ACHN (cell line): ENCODE measurements at regions not wholly inside any gene's neighbourhood (a gene's known extent, or its start where the extent isn't known, plus 50 kb on each side); places are given as distances from the start of the nearest gene placed in this dataset.
A peak's percentile ranks its signal among the peaks of the same experiment; 100 is the strongest.

Experiments
- DNase-seq: peaks from one replicate; pipeline ENCODE4 v3.0.0-alpha.2; 2015
- in situ Hi-C: cut with HindIII; loops from 2 replicates; pipeline ENCODE4 v1.10.0; 2017; ENCODE audit warnings: low sequenced_read_pairs, low pct_ligation_motif_present, low pct_unique_long_range_greater_than_20kb

DNA sequence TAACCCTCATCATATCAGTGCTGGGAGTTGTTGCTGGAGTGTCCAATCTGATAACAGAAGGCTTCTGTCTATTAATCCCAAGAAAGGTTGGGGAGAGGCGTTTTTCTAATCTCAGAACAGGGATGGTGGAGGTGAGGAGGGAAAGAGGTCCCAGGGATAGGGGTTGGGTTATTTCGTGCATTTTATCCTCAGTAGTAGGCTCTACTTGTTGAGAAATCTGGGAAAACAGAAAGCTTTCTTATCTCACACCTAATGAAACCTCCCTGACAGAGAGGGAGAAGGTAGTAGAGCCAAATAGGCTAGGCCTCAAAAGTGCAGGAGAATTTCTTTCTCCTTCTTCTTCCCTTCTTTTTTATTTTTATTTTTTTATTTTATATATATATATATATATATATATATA is 281.8 kb upstream of the MAP3K7 start:
- DNase-seq = no peak
- in situ Hi-C loops = no loop called here

DNA sequence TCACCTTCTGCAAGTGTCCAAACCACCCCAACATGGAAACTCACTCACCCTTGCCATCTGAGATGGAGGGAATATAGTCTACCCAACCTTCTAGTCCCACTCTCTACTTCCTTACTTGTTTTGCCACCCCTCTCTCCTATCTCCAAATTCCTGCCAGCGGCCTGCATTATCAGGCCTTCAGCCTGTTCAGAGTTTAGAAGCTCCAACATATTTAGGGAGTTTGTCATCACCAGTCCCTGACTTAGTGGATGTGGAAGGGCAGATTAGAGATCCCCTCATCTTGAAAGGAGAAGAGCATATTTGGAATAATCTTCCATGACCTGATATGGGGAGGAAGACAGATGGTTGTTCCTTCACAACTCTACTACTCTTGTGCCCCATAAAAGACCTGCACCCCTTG is 281.4 kb upstream of the MAP3K7 start:
- no peak for DNase-seq
- in situ Hi-C loops = no loop called here

DNA sequence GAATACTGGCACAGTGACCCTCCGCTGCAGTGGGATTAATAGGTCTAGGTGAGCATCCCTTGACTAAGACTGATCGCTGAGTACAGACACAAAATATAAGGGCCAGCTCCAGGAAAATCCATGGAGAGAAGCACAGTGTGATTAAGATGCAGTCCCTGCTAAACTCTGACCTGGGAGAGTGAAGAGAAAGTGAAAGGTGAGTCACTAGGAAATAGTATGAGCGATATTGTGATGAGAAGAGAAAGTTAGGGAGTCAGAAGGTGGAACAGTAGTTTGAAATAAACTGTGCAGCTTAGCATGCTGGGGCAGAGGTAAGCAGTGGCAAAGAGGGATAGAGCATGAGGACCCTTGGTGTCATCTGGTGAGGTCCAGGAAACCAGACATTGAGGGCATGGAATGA is 278.6 kb upstream of the MAP3K7 start:
- DNase-seq = no peak
- in situ Hi-C loops = no loop called here

DNA sequence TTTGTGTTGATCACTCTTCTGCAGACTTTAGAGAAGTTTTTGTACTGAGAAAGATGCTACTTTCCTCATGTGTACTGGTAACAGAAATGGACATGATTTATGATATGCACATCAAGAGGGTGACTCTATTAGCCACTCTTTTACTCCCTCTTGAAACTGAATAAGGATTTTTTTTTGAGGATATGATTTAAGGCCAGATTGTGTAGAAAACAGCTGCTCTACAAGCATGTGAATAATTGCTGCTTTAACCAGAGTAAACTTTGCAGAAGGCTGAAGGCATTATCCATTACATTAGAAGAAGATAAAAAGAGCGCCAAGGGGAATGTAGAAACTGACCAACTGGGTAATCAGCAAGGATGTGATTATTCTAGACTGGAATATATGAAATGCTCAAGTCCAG is 276.2 kb upstream of the MAP3K7 start:
- no peak for DNase-seq
- in situ Hi-C loops = no loop called here

DNA sequence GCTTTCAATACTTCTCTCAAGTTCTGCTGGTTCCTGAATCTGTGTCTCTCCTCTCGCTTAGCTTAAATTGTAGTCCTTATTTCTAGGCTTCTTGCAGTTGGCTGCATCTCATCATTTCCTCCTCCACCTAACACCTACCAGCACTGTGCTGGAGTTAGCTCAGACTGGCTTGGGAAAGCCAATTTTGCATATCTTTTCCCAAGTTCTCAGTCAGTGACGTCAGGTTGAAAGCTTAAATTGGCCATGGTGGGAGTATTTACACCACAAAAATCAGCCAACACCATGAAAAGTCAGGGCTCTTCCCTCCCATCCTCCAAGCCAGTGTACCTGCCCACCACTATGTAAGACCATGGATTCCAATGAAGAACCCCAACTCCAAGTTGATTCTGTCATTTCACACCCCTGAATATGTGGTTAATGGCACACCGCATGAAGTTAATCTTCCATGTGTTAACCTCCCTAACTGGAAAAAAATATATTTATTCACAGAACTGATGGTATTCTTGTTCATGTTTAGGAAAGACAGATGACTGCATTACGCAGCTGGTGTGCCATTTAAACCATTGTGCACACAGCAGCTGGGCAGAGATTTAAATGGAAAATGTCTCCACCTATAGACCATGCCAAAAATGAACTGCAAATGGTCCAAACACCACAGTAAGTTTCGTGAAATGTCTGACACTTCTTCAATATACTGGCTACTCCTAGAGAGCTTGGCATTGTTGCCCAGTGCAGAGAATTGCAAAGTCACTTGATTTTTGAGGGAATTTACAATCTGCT is 274.1 kb upstream of the MAP3K7 start:
- in situ Hi-C loops = no loop called here
- DNase-seq = peak; percentile 2

DNA sequence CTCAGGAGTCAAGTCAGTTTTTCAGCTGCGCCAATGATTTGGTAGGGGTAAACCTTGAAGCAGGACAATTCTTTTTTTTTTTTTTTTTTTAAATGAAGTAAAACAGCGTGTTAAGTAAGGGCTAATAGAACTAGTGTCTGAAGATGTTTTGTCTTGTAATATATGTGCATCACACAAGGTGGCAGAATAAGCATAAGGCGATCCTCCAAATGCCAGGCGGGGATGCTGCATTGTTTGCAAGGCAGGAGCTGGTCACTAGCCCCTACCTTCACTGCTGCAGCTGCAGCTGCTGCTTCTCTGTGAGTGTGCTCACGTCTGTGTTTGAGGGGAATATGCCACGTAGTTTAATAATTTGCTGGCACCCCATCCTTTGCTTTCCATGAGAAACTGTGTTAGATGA is 272.7 kb upstream of the MAP3K7 start:
- in situ Hi-C loops = no loop called here
- DNase-seq = no peak

DNA sequence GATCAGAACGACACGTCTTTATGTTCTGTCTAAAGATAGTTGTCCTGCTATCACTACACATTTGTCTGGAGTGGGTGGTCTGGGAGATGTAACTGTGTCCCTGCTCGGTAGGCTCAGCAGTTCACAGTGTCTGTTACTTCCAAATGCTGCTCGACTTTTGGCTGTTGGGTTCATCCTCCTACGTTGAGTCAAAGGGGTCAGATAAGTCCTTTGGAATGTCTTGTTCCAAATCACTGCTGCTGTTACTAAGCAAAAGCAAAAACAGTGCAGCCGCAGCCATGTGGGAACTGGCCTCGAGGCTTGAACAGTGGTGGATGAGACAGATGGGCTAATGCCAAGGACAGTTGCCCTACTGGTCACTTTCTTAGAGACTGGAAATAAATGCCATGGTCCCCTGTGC is 272.2 kb upstream of the MAP3K7 start:
- in situ Hi-C loops = no loop called here

DNA sequence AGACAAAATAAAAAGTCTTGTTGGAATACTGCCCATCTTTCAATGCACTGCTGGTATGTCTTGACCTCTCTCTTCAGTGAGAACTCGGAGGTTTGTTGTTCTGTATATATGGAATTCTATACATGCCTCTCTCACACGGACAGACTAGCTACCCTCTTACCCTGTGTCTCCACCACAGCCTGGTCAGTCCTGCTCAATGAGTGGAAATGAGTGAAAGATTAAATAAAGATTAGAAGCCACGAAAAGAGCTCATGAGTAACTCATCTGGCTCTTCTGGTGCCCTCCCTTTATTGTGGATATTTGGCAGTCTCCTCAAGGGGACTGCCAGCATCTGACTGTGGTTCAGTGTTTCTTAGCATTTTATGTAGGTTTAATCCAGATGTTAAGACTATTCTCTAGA is 262.8 kb upstream of the MAP3K7 start:
- in situ Hi-C loops = no loop called here
- no peak for DNase-seq

More for the DNA sequence above, 272.2 kb upstream of the MAP3K7 start:
- no peak for DNase-seq

DNA sequence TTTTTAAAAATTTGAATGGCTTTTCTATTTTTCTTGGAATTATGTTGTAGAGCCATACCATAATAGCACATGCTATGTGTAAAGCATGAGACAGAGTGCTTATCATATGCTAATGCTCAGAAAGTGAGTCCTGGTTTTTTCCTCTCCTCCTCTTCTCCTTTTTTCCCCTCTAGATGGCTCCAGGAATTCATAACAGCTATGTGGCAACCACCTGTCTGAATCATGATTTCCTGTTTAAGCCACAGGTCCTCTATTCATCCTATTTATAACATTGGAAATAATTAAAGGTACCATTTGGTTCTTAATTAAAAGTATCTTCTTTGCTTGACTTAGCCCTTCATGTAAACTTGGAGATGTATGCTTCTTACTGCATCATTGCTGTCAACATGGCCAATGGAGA is 260.0 kb upstream of the MAP3K7 start:
- in situ Hi-C loops = no loop called here
- DNase-seq = no peak

DNA sequence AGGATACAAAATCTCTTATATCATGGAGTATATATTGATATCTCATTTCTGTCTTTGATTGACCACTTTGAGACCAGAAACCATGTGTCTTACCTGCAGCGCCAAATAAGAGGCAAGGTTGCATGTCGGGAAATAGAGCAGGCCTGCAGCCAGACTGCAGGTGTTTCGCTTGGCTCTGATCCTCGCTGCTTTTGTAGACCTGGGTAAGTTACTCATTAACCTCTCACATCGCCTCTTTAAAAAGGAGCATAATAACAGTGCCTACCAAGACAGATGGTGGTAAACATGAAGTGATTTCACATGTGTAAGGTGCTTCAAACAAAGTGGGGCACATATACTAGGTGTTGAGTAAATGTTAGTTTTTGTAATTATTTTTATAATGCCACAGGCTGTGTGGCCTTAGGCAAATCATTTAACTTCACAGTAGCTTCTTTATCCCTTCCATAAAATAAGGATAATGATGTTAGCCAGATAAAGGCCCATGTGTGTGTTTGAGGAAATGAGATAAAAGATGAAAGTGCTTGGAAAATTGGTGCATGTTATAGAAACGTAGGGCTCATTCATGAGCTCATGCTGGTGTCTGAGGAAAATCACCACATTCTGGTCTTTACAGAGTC is 248.8 kb upstream of the MAP3K7 start:
- in situ Hi-C loops = no loop called here
- DNase-seq = no peak

DNA sequence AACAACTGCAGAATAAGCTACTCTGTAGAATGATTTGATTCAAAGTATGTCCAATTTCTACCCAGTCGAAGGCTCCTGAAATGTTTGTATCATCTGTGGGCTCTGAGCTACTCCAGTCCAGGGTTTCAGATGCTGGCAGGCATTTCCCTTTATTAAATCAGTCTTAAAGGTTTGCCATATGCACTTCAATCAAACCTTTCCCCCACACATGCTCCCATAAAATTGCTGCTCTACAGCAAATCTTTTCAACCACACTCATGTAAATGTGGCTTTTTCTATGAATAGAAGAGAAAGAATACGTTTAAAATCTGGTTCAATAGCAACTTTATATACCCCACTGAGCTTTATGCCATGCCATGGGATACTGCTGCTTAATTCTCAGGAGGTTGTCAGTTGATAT is 242.4 kb upstream of the MAP3K7 start:
- no peak for DNase-seq
- in situ Hi-C loops = no loop called here

DNA sequence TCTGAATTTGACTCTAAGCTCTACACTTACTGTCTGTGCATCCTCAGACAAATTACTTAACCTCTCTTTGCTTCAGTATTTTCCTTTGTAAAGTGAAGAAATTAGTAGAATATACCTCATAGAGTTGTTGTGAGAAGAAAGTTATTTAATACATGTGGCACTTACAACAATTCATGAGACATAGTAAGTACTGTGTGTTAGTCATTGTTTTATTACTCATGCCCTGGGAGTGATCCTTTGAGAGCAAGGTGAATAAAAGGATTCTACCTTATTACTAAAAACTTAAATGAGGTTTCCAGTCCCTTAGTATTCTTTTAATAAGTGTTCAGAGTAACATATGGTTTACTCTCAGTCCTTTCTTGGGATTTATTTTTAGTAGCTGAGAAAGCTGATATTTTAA is 233.6 kb upstream of the MAP3K7 start:
- in situ Hi-C loops = no loop called here
- DNase-seq = no peak

DNA sequence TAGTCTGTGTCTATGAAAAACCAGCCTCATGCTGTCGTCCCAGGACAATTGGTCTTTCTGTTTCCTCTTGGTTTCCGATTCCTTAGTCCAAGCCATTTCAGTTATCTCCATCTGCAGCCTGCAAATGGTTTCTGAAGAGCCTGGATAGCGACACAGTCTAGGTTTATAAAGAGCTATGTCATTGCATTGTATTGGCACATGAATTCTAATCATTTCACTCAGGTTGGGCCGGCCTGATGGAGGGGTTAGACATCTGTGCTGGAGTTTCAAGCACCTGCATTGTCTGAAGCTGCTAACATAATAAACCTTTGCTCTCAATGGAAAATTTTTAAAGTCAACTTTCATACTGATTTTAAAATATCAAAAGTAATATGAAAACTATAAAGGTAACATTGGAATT is 232.6 kb upstream of the MAP3K7 start:
- DNase-seq = no peak
- in situ Hi-C loops = no loop called here

DNA sequence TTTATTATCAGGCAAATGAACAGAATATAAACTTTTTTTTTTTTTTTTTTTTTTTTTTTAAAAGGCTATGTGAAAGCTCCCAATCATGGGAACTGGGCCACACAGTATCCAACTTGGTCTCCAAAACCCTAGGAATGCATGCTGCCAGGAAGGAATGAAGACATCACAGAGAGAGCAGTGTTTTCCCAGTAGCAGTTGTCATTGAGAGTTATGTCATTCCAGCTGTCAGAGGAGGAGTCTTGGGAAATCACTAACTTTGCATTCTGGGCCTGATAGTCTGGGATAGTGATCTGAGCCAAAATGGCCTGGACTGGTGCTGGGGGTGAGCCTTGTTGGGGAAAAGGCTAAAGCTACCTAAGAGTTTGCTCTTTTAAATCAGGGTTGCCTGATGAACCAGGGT is 231.3 kb upstream of the MAP3K7 start:
- DNase-seq = no peak
- in situ Hi-C loops = no loop called here

DNA sequence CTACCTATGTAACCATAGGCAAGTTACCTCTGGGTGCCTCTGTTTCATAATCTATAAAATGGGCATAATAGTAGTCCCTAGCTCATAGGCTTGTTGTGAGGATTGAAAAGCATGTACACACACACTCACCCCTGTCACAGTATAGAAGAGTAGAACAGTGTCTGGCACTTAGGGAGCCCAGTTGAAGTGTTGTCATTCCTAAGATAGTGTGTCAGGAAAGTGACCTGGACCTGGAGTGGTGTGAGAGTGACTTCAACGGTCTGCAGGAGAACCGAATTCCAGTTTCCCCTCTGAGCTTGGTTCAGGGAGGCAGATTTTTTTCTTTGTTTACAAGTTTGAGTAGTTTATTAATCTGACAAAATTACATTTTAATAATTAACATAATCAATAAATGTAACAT is 229.9 kb upstream of the MAP3K7 start:
- DNase-seq = no peak
- in situ Hi-C loops = no loop called here

DNA sequence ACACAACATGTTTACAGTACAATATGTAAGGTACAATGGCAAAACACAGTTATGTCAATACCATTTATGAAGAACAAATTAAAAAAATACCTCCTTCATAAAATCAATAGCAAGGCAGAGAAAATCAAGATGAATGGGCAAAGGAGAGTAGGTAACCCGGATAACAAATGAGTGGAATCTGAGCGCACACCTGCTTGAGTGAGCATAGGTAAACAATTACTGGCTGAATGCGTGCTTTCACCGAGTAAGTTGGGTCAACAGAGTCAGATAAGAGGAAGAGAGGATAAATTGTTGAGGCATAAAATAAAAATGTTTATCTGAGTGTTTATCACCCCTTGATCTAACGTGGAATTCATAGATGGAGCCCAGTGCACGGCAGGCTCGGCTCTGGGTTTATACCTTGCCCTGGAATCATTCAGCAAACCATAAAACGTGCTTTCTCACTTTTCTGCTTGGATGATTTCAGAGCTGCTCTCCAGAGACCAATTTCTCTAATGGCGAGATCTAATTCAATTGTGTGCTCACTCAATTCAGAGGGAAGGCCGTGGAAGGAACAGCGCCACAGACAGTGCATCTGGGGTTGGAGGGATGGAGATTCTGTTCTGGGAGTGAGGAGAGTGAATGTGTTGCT is 224.8 kb upstream of the MAP3K7 start:
- no peak for DNase-seq
- in situ Hi-C loops = no loop called here

DNA sequence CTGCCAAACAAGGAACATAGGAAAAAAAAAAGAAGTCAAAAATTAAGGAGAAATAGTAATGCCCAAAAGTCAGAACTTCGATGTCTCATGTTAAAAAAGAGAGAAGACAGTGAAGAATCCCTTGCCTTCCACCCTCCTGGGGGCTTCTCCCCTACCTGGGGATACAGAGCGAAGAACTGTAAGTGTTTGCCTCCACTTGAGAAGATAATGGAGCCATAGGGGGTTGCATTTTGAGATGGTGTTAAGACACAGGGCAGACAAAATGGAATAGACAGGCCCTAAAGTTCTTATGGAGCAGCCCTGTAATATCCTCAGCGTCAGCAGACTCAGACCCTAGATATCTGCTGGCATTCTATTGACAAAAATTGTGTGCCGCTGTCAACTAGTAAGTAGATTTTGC is 222.2 kb upstream of the MAP3K7 start:
- no peak for DNase-seq
- in situ Hi-C loops = no loop called here

DNA sequence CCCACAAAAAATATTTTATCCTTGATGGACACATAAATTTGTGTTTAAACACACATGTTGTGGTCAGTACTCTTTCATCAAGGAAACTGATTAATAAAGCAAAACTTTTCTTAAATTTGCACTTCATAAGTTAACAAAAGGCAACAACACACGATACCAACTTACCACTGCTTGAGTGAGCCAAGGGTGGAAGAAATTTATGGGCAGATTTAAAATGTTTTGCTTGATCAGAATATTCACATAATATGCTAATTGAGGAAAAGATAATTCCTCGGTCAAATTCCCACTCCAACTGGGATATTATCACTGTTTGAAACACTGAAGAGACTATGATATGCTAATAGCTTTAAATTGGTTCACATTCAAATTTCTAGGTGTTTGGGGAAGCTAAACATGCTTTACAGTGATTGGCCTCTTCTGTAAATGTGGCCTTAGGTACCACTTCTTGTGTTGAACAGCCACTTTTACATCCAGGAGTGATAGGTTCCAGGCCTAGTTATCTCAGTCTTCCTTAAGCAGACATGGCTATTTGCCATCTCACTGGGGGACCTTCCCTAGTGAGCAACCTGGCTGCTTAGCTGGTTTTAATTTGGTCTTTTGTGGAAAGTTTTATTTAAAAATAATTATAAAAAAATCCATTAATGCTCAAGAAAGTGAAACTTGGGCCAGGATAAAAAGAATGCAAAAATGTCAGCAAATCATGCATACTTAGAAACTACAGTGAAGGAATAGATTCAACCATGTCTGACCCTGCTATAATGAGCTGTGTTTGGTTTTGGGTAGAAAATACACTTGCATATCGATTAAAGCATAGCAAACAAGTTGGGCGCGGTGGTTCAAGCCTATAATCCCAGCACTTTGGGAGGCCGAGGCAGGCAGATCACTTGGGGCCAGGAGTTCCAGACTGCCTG is 221.2 kb upstream of the MAP3K7 start:
- DNase-seq = no peak
- in situ Hi-C loops = no loop called here

DNA sequence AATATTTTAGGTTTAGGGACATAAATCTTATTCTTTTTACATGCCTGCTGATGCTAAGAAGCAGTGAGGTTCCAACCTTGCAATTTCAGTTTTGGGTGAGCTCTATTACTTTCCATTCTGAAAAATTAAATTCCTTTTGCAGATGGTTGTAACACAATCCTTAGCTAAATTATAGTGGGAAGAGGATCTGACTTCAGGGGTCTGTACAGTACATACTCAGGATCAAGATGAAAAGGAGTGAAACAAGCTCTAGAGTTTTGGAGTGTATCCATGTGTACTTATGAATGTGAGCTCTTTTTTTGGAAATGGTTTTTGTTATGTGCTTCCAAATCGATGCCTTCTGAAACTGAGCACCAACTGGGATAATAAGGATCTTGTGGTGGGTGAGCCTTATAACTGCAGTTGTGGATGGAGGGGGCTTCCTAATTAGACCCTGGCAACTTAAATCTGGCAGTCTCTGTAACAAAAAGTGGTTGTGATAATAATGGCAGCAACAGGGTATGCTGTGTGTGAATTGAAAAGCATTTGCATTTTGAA is 218.8 kb upstream of the MAP3K7 start:
- no peak for DNase-seq

More for the DNA sequence above, 218.8 kb upstream of the MAP3K7 start:
- in situ Hi-C loops = no loop called here
